ENCODE measurements at regions not wholly inside any gene's neighbourhood (a gene's known extent, or its start where the extent isn't known, plus 50 kb on each side); places are given as distances from the start of the nearest gene placed in this dataset.

- no peaks in the 10 kb centered on the region for H3K4me1 ChIP-seq
- intact Hi-C loops (cut with DNase I) = no loop called here
- no peak overlapping the region for H3K4me3 ChIP-seq (replicated peaks in 1 of 3)
- no peak for TF ChIP-seq POLR2A (IDR thresholded peaks at IDR 0.05)
- no peak for TF ChIP-seq CTCF (IDR thresholded peaks at IDR 0.05)
- H3K36me3 ChIP-seq = no peaks in the 10 kb centered on the region
- no peak for DNase-seq
- H3K9me3 ChIP-seq = no peaks in the 10 kb centered on the region
- H3K27me3 ChIP-seq = no peaks in the 10 kb centered on the region
- H3K27ac ChIP-seq = no peak overlapping the region
- WGBS, 2 donors = 53 to 57% methylated on average over 5 of the region's 5 CpGs
Measured at GRCh38 chr11:95487938-95488337, 256.9 kb upstream of the SESN3 start.

GRCh38 chr11:95487391-95487790 lies 256.4 kb upstream of the SESN3 start:
- no peaks in the 10 kb centered on the region for H3K9me3 ChIP-seq
- H3K27me3 ChIP-seq = no peaks in the 10 kb centered on the region
- intact Hi-C loops (cut with DNase I) = no loop called here
- H3K4me3 ChIP-seq (replicated peaks in 1 of 3) = no peak overlapping the region
- WGBS, 2 donors = 61% methylated on average over 2 of the region's 2 CpGs
- peak in 1 of 2 donors; percentile 7 for DNase-seq
- H3K4me1 ChIP-seq = no peaks in the 10 kb centered on the region
- no peaks in the 10 kb centered on the region for H3K36me3 ChIP-seq
- no peak overlapping the region for H3K27ac ChIP-seq
- no peak for TF ChIP-seq CTCF (IDR thresholded peaks at IDR 0.05)
- no peak for TF ChIP-seq POLR2A (IDR thresholded peaks at IDR 0.05)

- no peak for DNase-seq
- no peak for TF ChIP-seq CTCF (IDR thresholded peaks at IDR 0.05)
- no peak for TF ChIP-seq POLR2A (IDR thresholded peaks at IDR 0.05)
- WGBS, 2 donors = 89 to 90% methylated on average over 9 of the region's 9 CpGs
- Histone ChIP-seq H3K27me3 (no peaks in the 10 kb centered on the region), H3K9me3 (no peaks in the 10 kb centered on the region), H3K27ac (no peak overlapping the region), H3K4me3 (replicated peaks in 1 of 3) (no peak overlapping the region), H3K4me1 (no peaks in the 10 kb centered on the region), H3K36me3 (no peaks in the 10 kb centered on the region)
- intact Hi-C loops (cut with DNase I) = no loop called here
Measured at GRCh38 chr11:95486979-95487378, 256.0 kb upstream of the SESN3 start.

- no peak for TF ChIP-seq CTCF (IDR thresholded peaks at IDR 0.05)
- TF ChIP-seq POLR2A (IDR thresholded peaks at IDR 0.05) = no peak
- Histone ChIP-seq H3K9me3 (no peaks in the 10 kb centered on the region), H3K36me3 (no peaks in the 10 kb centered on the region), H3K27ac (no peak overlapping the region), H3K27me3 (no peaks in the 10 kb centered on the region), H3K4me1 (no peaks in the 10 kb centered on the region), H3K4me3 (replicated peaks in 1 of 3) (no peak overlapping the region)
- intact Hi-C loops (cut with DNase I) = no loop called here
- WGBS, 2 donors = 81 to 85% methylated on average over 2 of the region's 2 CpGs
- DNase-seq = no peak
Measured at GRCh38 chr11:95486466-95486865, 255.5 kb upstream of the SESN3 start.

GRCh38 chr11:95485115-95485900 lies 254.3 kb upstream of the SESN3 start:
- intact Hi-C loops (cut with DNase I) = no loop called here

More at GRCh38 chr11:95485115-95485900, 254.3 kb upstream of the SESN3 start:
- no peak overlapping the region for H3K4me3 ChIP-seq (replicated peaks in 1 of 3)
- H3K27ac ChIP-seq = no peak overlapping the region
- H3K36me3 ChIP-seq = no peaks in the 10 kb centered on the region
- H3K27me3 ChIP-seq = no peaks in the 10 kb centered on the region
- no peak for TF ChIP-seq POLR2A (IDR thresholded peaks at IDR 0.05)
- no peak for TF ChIP-seq CTCF (IDR thresholded peaks at IDR 0.05)
- H3K9me3 ChIP-seq = no peaks in the 10 kb centered on the region
- no peaks in the 10 kb centered on the region for H3K4me1 ChIP-seq
- DNase-seq = no peak
- 68 to 99% methylated on average over 2 of the region's 2 CpGs for WGBS, 2 donors
